GM23338 (cell line): ENCODE measurements at regions not wholly inside any gene's neighbourhood (a gene's known extent, or its start where the extent isn't known, plus 50 kb on each side); places are given as distances from the start of the nearest gene placed in this dataset.

ENCODE experiments used
- ATAC-seq: fragments of 200-7000 bp; cut with Tn5 transposase; 3 replicates; pipeline ENCODE4 v1.9.1; 2020
- DNase-seq: peaks from one replicate; pipeline ENCODE4 v3.0.0-alpha.2; 2015; ENCODE audit warnings: low spot score
- H2AFZ ChIP-seq: fragments of 200-600 bp; sonication (generic); 2 replicates; pipeline ENCODE4 v1.8.0; 2016; ENCODE audit warnings: antibody characterized with exemption, mild to moderate bottlenecking, moderate library complexity
- H3F3A ChIP-seq: fragments of 200-600 bp; sonication (generic); replicated peaks from 2 replicates; pipeline ENCODE4 v1.8.0; 2017; ENCODE audit warnings: antibody characterized with exemption, mixed run types, low read depth
- H3K27ac ChIP-seq: fragments of 200-600 bp; sonication (generic); 2 replicates; pipeline ENCODE4 v1.6.1; 2016; ENCODE audit warnings: low read depth
- H3K27me3 ChIP-seq: fragments of 200-600 bp; sonication (generic); 2 replicates; pipeline ENCODE4 v1.8.0; 2016; ENCODE audit warnings: mild to moderate bottlenecking, mixed run types, moderate library complexity; ENCODE audit not compliant: insufficient read depth
- H3K36me3 ChIP-seq: fragments of 200-600 bp; sonication (generic); 2 replicates; pipeline ENCODE4 v1.8.0; 2016; ENCODE audit warnings: mild to moderate bottlenecking; ENCODE audit not compliant: insufficient read depth
- H3K4me1 ChIP-seq: fragments of 200-600 bp; sonication (generic); 2 replicates; pipeline ENCODE4 v1.8.0; 2016; ENCODE audit warnings: mild to moderate bottlenecking, moderate library complexity; ENCODE audit not compliant: insufficient read depth
- H3K4me2 ChIP-seq: fragments of 200-600 bp; sonication (generic); 2 replicates; pipeline ENCODE4 v1.7.1; 2017; ENCODE audit warnings: mixed run types
- H3K4me3 ChIP-seq: fragments of 200-600 bp; sonication (generic); 2 replicates; pipeline ENCODE4 v1.6.1; 2016; ENCODE audit warnings: mixed run types
- H3K79me2 ChIP-seq: fragments of 200-600 bp; sonication (generic); replicated peaks from 2 replicates; pipeline ENCODE4 v1.8.0; 2017; ENCODE audit warnings: mild to moderate bottlenecking; ENCODE audit not compliant: insufficient read depth
- H3K9me2 ChIP-seq: fragments of 200-600 bp; sonication (generic); 2 replicates; pipeline ENCODE4 v1.8.0; 2017; ENCODE audit not compliant: insufficient read depth
- H4K20me1 ChIP-seq: fragments of 200-600 bp; sonication (generic); replicated peaks from 2 replicates; pipeline ENCODE4 v1.8.0; 2017; ENCODE audit warnings: mild to moderate bottlenecking; ENCODE audit not compliant: insufficient read depth
- H3K27ac Mint-ChIP-seq: 2 replicates; pipeline ENCODE4 v1.8.0; 2020; ENCODE audit warnings: inconsistent platforms, mild to moderate bottlenecking, moderate library complexity, mixed read lengths
- H3K27me3 Mint-ChIP-seq: 3 replicates; pipeline ENCODE4 v1.8.0; 2022; ENCODE audit warnings: low read depth, mild to moderate bottlenecking, moderate library complexity, mixed read lengths, inconsistent platforms; ENCODE audit not compliant: insufficient read depth, poor library complexity
- H3K36me3 Mint-ChIP-seq: 3 replicates; pipeline ENCODE4 v1.8.0; 2021; ENCODE audit warnings: low read depth, mild to moderate bottlenecking, inconsistent platforms, moderate library complexity, mixed read lengths
- H3K4me1 Mint-ChIP-seq: 3 replicates; pipeline ENCODE4 v1.8.0; 2020; ENCODE audit warnings: mild to moderate bottlenecking, inconsistent platforms, mixed read lengths
- H3K4me3 Mint-ChIP-seq: 3 replicates; pipeline ENCODE4 v1.8.0; 2021; ENCODE audit warnings: moderate library complexity, mild to moderate bottlenecking, inconsistent platforms, mixed read lengths
- H3K9me3 Mint-ChIP-seq: 3 replicates; pipeline ENCODE4 v1.8.0; 2020; ENCODE audit warnings: moderate library complexity, mild to moderate bottlenecking, inconsistent platforms, mixed read lengths
- CREB1 ChIP-seq: fragments of 250-450 bp; sonication (Bioruptor Pico); IDR thresholded peaks from 2 replicates; pipeline ENCODE4 v1.5.0; 2020; ENCODE audit warnings: low read depth, mild to moderate bottlenecking, moderate library complexity
- CTCF ChIP-seq, 2 experiments: fragments of 200-600 bp in 1 of 2; sonication (generic) in 1 of 2; conservative IDR thresholded peaks; 2 replicates each; pipeline versions ENCODE4 v1.5.1 to v1.6.1; 2016 to 2017; ENCODE audit warnings: antibody characterized with exemption in 2 of 2, low read depth in 2 of 2, mild to moderate bottlenecking in 2 of 2, moderate library complexity in 1 of 2
- ETS1 ChIP-seq: IDR thresholded peaks from 2 replicates; pipeline ENCODE4 v1.6.1; 2016; ENCODE audit warnings: antibody characterized with exemption
- EZH2 ChIP-seq: fragments of 200-600 bp; sonication (generic); IDR thresholded peaks from one replicate; pipeline ENCODE4 v1.8.0; 2017; ENCODE audit warnings: antibody characterized with exemption, mild to moderate bottlenecking, low read depth; ENCODE audit not compliant: unreplicated experiment
- EZH2phosphoT487 ChIP-seq: fragments of 200-600 bp; sonication (generic); IDR thresholded peaks from one replicate; pipeline ENCODE4 v1.8.1; 2018; ENCODE audit warnings: antibody characterized with exemption; ENCODE audit not compliant: unreplicated experiment
- JUNB ChIP-seq: IDR thresholded peaks from one replicate; pipeline ENCODE4 v1.6.1; 2016; ENCODE audit warnings: antibody characterized with exemption; ENCODE audit not compliant: unreplicated experiment
- NANOG ChIP-seq: IDR thresholded peaks from 2 replicates; pipeline ENCODE4 v1.6.1; 2016; ENCODE audit warnings: antibody characterized with exemption, borderline replicate concordance
- POLR2AphosphoS5 ChIP-seq: IDR thresholded peaks from 2 replicates; pipeline ENCODE4 v1.6.1; 2016; ENCODE audit warnings: antibody characterized with exemption, low read depth
- REST ChIP-seq: IDR thresholded peaks from one replicate; pipeline ENCODE4 v1.6.1; 2018; ENCODE audit warnings: antibody characterized with exemption; ENCODE audit not compliant: unreplicated experiment
- STAT1 ChIP-seq: IDR thresholded peaks from one replicate; pipeline ENCODE4 v1.6.1; 2016; ENCODE audit warnings: antibody characterized with exemption; ENCODE audit not compliant: unreplicated experiment
- ZNF114 ChIP-seq: fragments of 250-450 bp; sonication (Bioruptor Pico); IDR thresholded peaks from 2 replicates; pipeline ENCODE4 v1.5.0; 2020; ENCODE audit warnings: mild to moderate bottlenecking, moderate library complexity
- ZNF331 ChIP-seq: fragments of 250-450 bp; sonication (Bioruptor Pico); IDR thresholded peaks from 2 replicates; pipeline ENCODE4 v1.5.0; 2020; ENCODE audit warnings: low read depth, mild to moderate bottlenecking, moderate library complexity
- ZNF462 ChIP-seq: fragments of 250-450 bp; sonication (Bioruptor Pico); IDR thresholded peaks from 2 replicates; pipeline ENCODE4 v1.5.0; 2020; ENCODE audit warnings: mild to moderate bottlenecking, moderate library complexity

GRCh38 chr2:12274591-12274990 is 442.1 kb upstream of the TRIB2 start:
- no peak for ATAC-seq
- no peak overlapping the region for H3K27ac ChIP-seq
- no peak overlapping the region for H2AFZ ChIP-seq
- Mint-ChIP-seq H3K4me3 (no peak overlapping the region), H3K4me1 (peaks cover 12% of the 10 kb centered on the region; the same call in 2 of the 3 replicates), H3K9me3 (no peaks in the 10 kb centered on the region; the same call in 2 of the 3 replicates), H3K36me3 (no peaks in the 10 kb centered on the region), H3K27ac (no peak overlapping the region), H3K27me3 (no peaks in the 10 kb centered on the region)
- no peak overlapping the region for H3K4me2 ChIP-seq
- H3K9me2 ChIP-seq = peaks cover 9% of the 10 kb centered on the region
- no peaks in the 10 kb centered on the region for H4K20me1 ChIP-seq
- no peaks in the 10 kb centered on the region for H3F3A ChIP-seq
- no peak for TF ChIP-seq NANOG
- TF ChIP-seq ETS1 = no peak
- no peak for TF ChIP-seq CREB1 (CRISPR knock-in tag)
- no peak for TF ChIP-seq JUNB
- no peak for TF ChIP-seq REST
- no peak for TF ChIP-seq EZH2phosphoT487
- TF ChIP-seq CTCF (conservative IDR thresholded peaks at IDR 0.05; ENCODE audit: low read depth in 2 of 2) = no peak
- TF ChIP-seq POLR2AphosphoS5 = no peak
- no peak for TF ChIP-seq EZH2
- no peak for TF ChIP-seq ZNF331
- TF ChIP-seq ZNF114 = no peak
- no peak for TF ChIP-seq STAT1
- no peak for TF ChIP-seq ZNF462 (CRISPR knock-in tag)
- no peaks in the 10 kb centered on the region for H3K27me3 ChIP-seq
- H3K4me3 ChIP-seq = no peak overlapping the region
- no peaks in the 10 kb centered on the region for H3K36me3 ChIP-seq
- DNase-seq = no peak
- H3K79me2 ChIP-seq = no peaks in the 10 kb centered on the region
- H3K4me1 ChIP-seq = peaks cover 14% of the 10 kb centered on the region
